HUES64 (cell line): ENCODE measurements at regions not wholly inside any gene's neighbourhood (a gene's known extent, or its start where the extent isn't known, plus 50 kb on each side); places are given as distances from the start of the nearest gene placed in this dataset.

Experiments used
- H3K27ac ChIP-seq: 2 replicates; pipeline ENCODE4 v1.7.0; 2013; ENCODE audit warnings: low read depth, low read length, inconsistent platforms
- H3K27me3 ChIP-seq: 2 replicates; pipeline ENCODE4 v1.6.1; 2013; ENCODE audit warnings: mild to moderate bottlenecking, low read length; ENCODE audit not compliant: insufficient read depth
- H3K36me3 ChIP-seq: 2 replicates; pipeline ENCODE4 v1.6.1; 2013; ENCODE audit warnings: mild to moderate bottlenecking, low read length; ENCODE audit not compliant: insufficient read depth
- H3K4me1 ChIP-seq: 2 replicates; pipeline ENCODE4 v1.6.1; 2013; ENCODE audit warnings: mild to moderate bottlenecking, low read length, moderate library complexity; ENCODE audit not compliant: insufficient read depth
- H3K4me3 ChIP-seq: 2 replicates; pipeline ENCODE4 v1.5.1; 2013; ENCODE audit warnings: mild to moderate bottlenecking, low read length, moderate library complexity
- H3K9ac ChIP-seq: 2 replicates; pipeline ENCODE4 v1.6.1; 2013; ENCODE audit warnings: mild to moderate bottlenecking, low read depth, low read length
- H3K9me3 ChIP-seq: 2 replicates; pipeline ENCODE4 v1.6.1; 2013; ENCODE audit warnings: low read depth, low read length; ENCODE audit not compliant: insufficient read depth
- WGBS: fragments of 150-250, 120-280 bp; methylation state at CpG from one replicate; pipeline ENCODE4 v1.1.7; 2013; ENCODE audit warnings: missing lambda C conversion rate; 5-methylcytosine and 5-hydroxymethylcytosine counted together

DNA sequence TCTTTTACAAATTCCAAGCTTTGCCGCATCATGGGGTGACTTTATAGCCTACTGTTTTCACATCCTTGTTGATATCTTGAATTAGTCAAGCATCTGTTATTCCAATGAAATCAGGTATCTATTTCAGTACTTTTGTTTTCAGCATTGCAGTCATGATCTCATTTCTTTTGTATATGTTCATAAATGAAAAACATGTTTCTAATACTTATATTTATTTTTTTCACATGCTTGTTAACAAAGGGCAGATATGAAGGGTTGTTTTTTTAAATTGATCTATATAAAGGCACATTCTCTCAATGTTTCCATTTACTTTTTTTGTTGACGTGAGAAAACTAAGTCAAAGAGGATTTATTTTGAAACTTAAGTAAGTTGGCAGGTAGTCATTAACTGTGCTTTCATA lies 964.8 kb downstream of the JRKL start:
- Histone ChIP-seq H3K36me3 (no peaks in the 10 kb centered on the region), H3K27me3 (no peaks in the 10 kb centered on the region), H3K4me3 (no peak overlapping the region), H3K4me1 (peaks cover 9% of the 10 kb centered on the region), H3K27ac (no peak overlapping the region), H3K9me3 (no peaks in the 10 kb centered on the region), H3K9ac (no peak overlapping the region)
- 96% methylated on average over 1 of the region's 2 CpGs for WGBS

DNA sequence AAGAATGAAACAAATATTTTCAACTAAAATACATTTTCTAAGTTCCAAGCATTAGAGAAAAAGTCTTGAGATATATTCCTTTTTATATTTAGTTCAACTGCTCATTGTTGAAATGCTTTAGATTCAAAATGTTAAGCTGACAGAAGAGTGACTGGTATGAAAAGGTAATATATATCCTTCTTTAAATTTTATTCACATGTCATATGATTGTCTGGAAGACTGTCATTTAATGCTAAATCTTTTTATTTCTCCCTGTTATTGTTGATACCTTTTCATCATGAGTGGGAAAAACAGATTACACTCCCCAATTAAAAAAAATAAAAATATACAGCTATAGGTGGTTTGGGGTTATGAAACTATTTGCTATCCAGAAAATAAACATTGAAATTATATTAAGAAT lies 965.4 kb downstream of the JRKL start:
- Histone ChIP-seq H3K4me1 (peaks cover 9% of the 10 kb centered on the region), H3K9ac (no peak overlapping the region), H3K9me3 (no peaks in the 10 kb centered on the region), H3K27me3 (no peaks in the 10 kb centered on the region), H3K36me3 (no peaks in the 10 kb centered on the region), H3K27ac (no peak overlapping the region), H3K4me3 (no peak overlapping the region)

DNA sequence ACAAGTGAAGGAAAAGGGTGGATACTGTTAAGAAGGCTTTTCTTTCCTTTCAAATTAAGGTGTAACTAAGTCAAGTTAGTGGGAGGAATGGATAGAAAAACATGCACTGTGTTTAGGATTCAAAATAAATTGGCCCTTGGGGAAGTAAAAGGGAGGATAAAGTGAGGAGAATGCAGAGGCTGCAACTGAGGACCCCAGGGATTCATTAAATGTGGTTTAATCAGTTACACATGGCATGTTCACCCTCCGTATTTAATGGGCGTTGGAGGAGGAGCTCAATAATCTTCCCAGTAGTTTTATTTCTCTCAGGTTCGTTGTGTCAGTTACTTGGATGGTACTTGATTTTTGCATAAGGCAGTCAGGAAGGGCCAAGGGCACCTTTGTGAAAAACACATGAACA lies 966.3 kb downstream of the JRKL start:
- no peak overlapping the region for H3K4me3 ChIP-seq
- H3K9me3 ChIP-seq: no peaks in the 10 kb centered on the region
- H3K9ac ChIP-seq: no peak overlapping the region
- H3K27ac ChIP-seq: no peak overlapping the region
- peaks cover 9% of the 10 kb centered on the region for H3K4me1 ChIP-seq
- WGBS: 87% methylated on average over 3 of the region's 3 CpGs
- no peaks in the 10 kb centered on the region for H3K27me3 ChIP-seq
- no peaks in the 10 kb centered on the region for H3K36me3 ChIP-seq

DNA sequence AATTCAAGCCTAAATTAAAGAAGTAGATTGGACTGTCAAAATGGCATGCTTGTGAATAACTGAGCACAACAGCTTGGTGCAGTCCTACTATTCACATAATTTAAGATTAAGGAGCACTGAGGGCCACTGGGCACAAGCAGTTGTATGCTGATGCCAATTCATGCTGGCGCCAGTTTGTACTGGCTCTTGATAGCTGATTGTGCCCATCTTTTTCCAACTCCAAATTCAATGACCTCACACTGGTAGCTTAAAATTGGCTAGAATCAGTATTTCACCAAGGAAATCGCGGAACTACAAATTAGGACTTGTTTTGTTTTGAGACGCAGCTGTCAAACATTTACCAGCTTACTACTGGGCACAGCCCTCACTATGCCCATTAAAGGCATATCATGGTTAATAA lies 969.2 kb downstream of the JRKL start:
- 98% methylated on average over 4 of the region's 4 CpGs for WGBS

DNA sequence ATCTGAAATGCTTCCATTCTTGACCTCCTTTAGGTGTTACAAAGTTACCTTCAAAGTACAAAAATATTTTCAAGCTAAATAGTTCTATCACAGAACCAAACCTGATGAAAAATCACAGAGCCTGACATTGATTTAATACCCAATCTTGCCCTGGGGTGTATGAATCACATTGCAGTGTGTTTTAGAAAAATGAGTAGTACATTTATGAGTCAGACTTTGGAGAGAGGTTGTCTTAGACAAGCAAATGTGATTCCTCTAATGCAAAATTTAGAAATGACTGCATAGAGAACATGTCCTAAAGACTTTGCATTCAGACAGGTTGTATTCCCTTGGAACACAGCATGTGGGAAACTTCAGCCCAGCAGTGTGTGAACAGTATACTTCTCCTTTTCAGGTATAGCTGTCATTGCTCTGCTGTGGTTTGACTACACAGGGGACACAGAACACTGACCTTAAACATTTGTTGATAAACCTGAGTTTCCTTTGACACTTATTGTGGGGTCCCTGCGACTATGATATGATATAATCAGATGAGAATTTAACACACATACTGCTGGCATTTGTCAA lies 972.1 kb downstream of the JRKL start:
- Histone ChIP-seq H3K36me3 (no peaks in the 10 kb centered on the region), H3K4me1 (no peaks in the 10 kb centered on the region), H3K4me3 (no peak overlapping the region), H3K27ac (no peak overlapping the region), H3K27me3 (no peaks in the 10 kb centered on the region), H3K9me3 (no peaks in the 10 kb centered on the region), H3K9ac (no peak overlapping the region)
- WGBS: 100% methylated on average over 1 of the region's 1 CpG

More for the DNA sequence above, 969.2 kb downstream of the JRKL start:
- Histone ChIP-seq H3K36me3 (no peaks in the 10 kb centered on the region), H3K9me3 (no peaks in the 10 kb centered on the region), H3K27me3 (no peaks in the 10 kb centered on the region), H3K27ac (no peak overlapping the region), H3K4me3 (no peak overlapping the region), H3K9ac (no peak overlapping the region), H3K4me1 (peaks cover 5% of the 10 kb centered on the region)

DNA sequence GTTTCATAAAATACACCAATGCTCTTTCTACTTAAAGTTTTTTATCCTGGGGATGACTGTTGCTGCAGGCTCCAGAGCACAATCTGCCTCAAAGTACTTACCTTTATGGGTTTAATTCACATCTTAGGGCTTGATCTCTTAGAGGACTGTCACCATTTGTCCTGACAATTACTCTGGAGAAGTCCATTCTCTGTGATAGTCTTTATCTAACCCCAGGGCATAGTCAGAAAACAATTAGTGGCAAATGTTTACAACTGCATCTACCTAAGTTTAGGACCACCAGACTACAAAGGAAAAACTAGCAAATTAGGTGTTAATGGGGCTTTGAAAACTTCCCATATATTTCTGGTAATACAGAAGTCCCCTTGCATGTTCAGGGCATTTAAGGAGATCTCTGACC lies 973.5 kb downstream of the JRKL start:
- Histone ChIP-seq H3K27me3 (no peaks in the 10 kb centered on the region), H3K9ac (no peak overlapping the region), H3K27ac (no peak overlapping the region), H3K4me3 (no peak overlapping the region), H3K36me3 (no peaks in the 10 kb centered on the region), H3K9me3 (no peaks in the 10 kb centered on the region), H3K4me1 (no peaks in the 10 kb centered on the region)

DNA sequence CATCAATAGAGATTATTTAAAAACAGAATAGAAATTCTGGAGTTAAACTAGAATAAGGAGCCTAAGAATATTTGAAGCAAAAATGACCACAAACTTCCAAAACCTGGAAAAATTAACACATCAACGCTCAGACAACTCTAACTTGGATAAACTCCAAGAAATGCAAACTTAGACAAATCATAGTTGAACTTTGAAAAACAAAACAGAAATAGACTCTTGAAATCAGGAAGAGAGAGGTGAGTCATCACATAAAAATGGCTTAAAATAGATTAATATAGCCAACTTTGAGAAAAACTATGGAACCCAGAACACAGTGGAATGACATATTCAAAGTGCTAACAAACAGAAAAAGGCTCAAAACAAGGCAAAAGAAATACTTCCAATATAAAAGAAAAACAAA lies 974.2 kb downstream of the JRKL start:
- H3K9me3 ChIP-seq: no peaks in the 10 kb centered on the region
- no peak overlapping the region for H3K9ac ChIP-seq
- H3K4me3 ChIP-seq: no peak overlapping the region
- no peak overlapping the region for H3K27ac ChIP-seq
- H3K27me3 ChIP-seq: no peaks in the 10 kb centered on the region
- H3K36me3 ChIP-seq: no peaks in the 10 kb centered on the region
- 82% methylated on average over 1 of the region's 1 CpG for WGBS
- no peaks in the 10 kb centered on the region for H3K4me1 ChIP-seq

DNA sequence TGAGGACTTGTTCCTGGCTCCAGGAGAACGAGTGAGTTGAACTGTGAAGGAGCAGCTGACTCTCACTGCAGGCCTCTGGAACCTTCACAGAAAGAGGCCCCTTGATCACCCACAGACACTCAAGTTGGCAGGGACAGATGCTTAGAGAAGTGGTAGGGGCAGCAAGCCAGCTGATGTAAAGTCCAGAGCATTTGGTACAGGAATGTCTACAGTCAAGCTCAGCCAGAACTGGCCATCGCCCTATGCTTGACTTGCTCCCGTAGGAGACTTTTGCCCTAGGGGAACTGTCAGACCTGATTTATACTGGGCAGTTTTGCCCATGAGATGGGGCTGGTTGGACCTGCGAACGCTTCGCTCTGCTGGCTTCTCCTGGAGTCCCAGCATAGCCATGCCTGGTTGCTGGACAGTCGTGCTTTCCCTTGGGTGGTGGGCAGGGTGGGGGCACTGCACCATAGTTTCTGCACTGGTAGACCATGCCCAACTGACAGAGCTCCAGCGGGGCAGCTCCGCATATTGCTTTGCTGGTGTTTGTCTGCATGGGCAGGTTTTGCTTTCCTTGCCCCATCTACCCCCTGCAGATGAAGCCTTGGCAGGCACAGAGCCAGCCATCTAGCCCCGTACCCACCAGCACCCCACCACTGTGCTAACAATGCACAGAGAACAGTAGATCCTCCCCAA lies 977.7 kb downstream of the JRKL start:
- Histone ChIP-seq H3K9me3 (no peaks in the 10 kb centered on the region), H3K4me1 (no peaks in the 10 kb centered on the region), H3K27me3 (no peaks in the 10 kb centered on the region), H3K36me3 (no peaks in the 10 kb centered on the region), H3K27ac (no peak overlapping the region), H3K9ac (no peak overlapping the region), H3K4me3 (no peak overlapping the region)
- WGBS: 97% methylated on average over 10 of the region's 10 CpGs

DNA sequence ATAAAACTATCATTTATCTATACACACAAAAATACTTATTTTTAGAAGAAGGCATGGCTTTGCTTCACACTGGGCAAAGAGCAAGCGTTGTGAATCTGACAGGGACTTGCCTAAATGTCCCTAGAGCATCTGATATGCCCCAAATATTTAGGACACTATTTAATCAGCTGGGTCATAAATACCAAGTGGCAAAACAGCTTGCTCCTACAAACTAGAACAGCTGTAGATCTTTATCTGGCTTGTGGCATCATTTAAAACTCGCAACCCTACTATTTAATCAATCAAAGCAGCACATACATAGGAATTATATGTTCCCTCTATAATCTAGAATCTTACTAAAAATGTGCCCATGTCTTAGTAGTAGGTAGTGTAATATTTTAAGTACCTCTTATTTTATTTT lies 999.5 kb downstream of the JRKL start:
- H3K36me3 ChIP-seq: no peaks in the 10 kb centered on the region
- no peak overlapping the region for H3K4me3 ChIP-seq
- H3K27ac ChIP-seq: no peak overlapping the region
- no peaks in the 10 kb centered on the region for H3K4me1 ChIP-seq
- no peaks in the 10 kb centered on the region for H3K9me3 ChIP-seq
- no peaks in the 10 kb centered on the region for H3K27me3 ChIP-seq
- WGBS: 94% methylated on average over 1 of the region's 2 CpGs
- H3K9ac ChIP-seq: no peak overlapping the region

DNA sequence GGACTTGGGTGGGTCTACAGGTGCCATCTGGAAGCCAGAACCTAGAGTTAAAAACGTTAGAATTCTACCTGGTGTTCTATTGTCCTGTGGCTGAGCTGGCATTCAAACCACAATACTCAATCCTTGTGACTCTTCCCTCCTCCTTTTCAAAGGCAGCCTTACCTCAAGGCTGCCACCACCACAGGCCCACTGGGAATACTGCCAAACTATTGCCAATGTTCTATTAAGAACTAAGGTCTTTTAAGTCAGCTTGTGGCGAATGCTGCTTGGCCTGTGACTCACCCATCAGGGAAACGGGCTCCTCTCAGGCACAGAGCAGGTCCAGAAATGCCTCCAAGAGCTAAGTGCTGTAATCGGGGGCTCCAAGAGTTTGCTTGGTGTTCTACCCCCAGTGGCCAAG lies 1008.4 kb downstream of the JRKL start:
- Histone ChIP-seq H3K4me3 (no peak overlapping the region), H3K4me1 (no peaks in the 10 kb centered on the region), H3K9ac (no peak overlapping the region), H3K9me3 (no peaks in the 10 kb centered on the region), H3K27me3 (no peaks in the 10 kb centered on the region), H3K27ac (no peak overlapping the region), H3K36me3 (no peaks in the 10 kb centered on the region)
- 95% methylated on average over 4 of the region's 4 CpGs for WGBS

DNA sequence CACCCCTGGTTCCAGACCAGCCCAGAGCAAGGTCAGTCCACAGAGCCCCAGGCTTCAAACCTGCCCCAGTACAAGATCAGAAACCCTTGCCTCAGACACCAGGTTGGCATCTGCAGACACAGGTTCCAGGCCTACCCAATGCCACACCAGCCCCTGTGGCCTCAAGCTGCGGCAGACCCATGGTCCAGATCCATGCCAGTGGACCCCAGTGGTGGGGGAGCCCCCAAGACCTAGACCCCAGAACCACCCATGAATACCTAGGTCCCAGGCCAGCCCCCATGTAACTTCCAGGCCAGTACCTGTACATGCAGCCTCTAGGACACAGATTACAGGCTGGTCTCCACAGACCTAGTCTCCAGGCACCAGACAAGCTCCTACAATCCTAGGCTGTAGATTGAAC lies 1019.3 kb downstream of the JRKL start:
- no peaks in the 10 kb centered on the region for H3K9me3 ChIP-seq
- H3K4me3 ChIP-seq: no peak overlapping the region
- WGBS: 92% methylated on average over 1 of the region's 1 CpG
- H3K4me1 ChIP-seq: no peaks in the 10 kb centered on the region
- no peak overlapping the region for H3K9ac ChIP-seq
- H3K27me3 ChIP-seq: no peaks in the 10 kb centered on the region
- H3K27ac ChIP-seq: no peak overlapping the region
- no peaks in the 10 kb centered on the region for H3K36me3 ChIP-seq

DNA sequence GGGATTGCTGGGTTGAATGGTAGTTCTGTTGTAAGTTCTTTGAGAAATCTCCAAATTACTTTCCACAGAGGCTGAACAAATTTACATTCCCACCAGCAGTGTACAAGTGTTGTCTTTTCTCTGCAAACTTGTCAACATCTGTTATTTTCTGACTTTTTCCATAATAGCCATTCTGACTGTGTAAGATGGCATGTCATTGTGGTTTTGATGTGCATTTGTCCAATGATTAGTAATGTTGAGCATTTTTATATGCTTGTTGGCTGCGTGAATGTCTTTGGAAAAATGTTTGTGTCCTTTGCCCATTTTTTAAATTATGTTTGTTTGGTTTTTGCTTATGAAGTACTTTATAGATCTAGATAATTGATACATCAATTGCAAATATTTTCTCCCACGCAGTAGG lies 1025.0 kb downstream of the JRKL start:
- no peaks in the 10 kb centered on the region for H3K4me1 ChIP-seq
- no peaks in the 10 kb centered on the region for H3K27me3 ChIP-seq
- 87% methylated on average over 1 of the region's 2 CpGs for WGBS
- no peak overlapping the region for H3K4me3 ChIP-seq
- no peaks in the 10 kb centered on the region for H3K9me3 ChIP-seq
- H3K9ac ChIP-seq: no peak overlapping the region
- H3K27ac ChIP-seq: no peak overlapping the region
- H3K36me3 ChIP-seq: no peaks in the 10 kb centered on the region
